ENCODE measurements at regions not wholly inside any gene's neighbourhood (a gene's known extent, or its start where the extent isn't known, plus 50 kb on each side); places are given as distances from the start of the nearest gene placed in this dataset.
"Not testable (repeated sequence)": the region's sequence is repeated elsewhere in the genome, so short reads cannot be mapped to it uniquely, and the experiment has no call there.

DNA sequence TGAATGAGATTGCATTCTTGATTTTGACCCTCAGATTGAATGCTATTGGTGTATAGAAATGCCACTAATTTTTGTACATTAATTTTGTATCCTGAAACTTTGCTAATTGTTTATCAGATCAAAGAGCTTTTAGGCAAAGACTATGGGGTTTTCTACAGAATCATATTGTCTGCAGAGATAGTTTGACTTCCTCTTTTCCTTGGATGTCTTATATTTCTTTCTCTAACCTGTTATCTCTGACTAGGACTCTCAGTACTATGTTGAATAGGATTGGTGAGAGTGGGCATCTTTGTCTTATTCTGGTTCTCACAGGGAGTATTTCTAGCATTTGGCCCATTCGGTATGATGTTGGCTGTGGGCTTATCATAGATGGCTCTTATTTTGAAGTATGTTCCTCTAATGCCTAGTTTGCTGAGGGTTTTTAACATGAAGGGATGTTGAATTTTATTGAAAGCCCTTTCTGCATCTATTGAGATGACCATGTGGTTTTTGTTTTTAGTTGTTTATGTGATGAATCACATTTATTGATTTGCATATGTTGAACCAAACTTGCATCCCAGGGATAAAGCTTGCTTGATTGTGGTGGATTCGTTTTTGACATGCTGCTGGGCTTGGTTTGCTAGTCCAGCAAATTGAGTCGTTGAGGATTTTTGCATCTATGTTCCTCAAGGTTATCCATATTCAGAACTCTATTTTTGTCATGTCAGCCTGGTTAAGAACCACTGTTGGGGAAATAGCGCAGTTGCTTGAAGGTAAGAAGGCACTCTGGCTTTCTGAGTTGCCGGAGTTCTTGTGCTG is 85.8 kb upstream of the NOTCH2NLA start:
- TF ChIP-seq, protein P1, sequence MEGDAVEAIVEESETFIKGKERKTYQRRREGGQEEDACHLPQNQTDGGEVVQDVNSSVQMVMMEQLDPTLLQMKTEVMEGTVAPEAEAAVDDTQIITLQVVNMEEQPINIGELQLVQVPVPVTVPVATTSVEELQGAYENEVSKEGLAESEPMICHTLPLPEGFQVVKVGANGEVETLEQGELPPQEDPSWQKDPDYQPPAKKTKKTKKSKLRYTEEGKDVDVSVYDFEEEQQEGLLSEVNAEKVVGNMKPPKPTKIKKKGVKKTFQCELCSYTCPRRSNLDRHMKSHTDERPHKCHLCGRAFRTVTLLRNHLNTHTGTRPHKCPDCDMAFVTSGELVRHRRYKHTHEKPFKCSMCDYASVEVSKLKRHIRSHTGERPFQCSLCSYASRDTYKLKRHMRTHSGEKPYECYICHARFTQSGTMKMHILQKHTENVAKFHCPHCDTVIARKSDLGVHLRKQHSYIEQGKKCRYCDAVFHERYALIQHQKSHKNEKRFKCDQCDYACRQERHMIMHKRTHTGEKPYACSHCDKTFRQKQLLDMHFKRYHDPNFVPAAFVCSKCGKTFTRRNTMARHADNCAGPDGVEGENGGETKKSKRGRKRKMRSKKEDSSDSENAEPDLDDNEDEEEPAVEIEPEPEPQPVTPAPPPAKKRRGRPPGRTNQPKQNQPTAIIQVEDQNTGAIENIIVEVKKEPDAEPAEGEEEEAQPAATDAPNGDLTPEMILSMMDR (IDR thresholded peaks at IDR 0.05) = not testable (repeated sequence)
- not testable (repeated sequence) for TF ChIP-seq POLR2A (IDR thresholded peaks at IDR 0.05)

Measured in adrenal gland (tissue), 5 donors.